Ishikawa (cell line): ENCODE measurements at regions not wholly inside any gene's neighbourhood (a gene's known extent, or its start where the extent isn't known, plus 50 kb on each side); places are given as distances from the start of the nearest gene placed in this dataset.

Experiments
- CEBPB ChIP-seq: IDR thresholded peaks from 2 replicates; pipeline ENCODE4 v1.6.1; 2012
- CREB1 ChIP-seq: IDR thresholded peaks from 2 replicates; pipeline ENCODE4 v1.6.1; 2012; ENCODE audit warnings: low read depth
- EGR1 ChIP-seq: IDR thresholded peaks from 2 replicates; pipeline ENCODE4 v1.6.1; 2012
- EP300 ChIP-seq: IDR thresholded peaks from 2 replicates; pipeline ENCODE4 v1.6.1; 2012; ENCODE audit warnings: borderline replicate concordance
- FOXM1 ChIP-seq: IDR thresholded peaks from 2 replicates; pipeline ENCODE4 v1.6.1; 2012; ENCODE audit warnings: low read depth, borderline replicate concordance
- MAX ChIP-seq: IDR thresholded peaks from 2 replicates; pipeline ENCODE4 v1.6.1; 2012
- NFIC ChIP-seq: IDR thresholded peaks from 2 replicates; pipeline ENCODE4 v1.6.1; 2012
- RAD21 ChIP-seq: IDR thresholded peaks from 2 replicates; pipeline ENCODE4 v1.6.1; 2012; ENCODE audit warnings: low read depth
- REST ChIP-seq: IDR thresholded peaks from 2 replicates; pipeline ENCODE4 v1.6.1; 2012; ENCODE audit warnings: low read depth, mild to moderate bottlenecking
- TAF1 ChIP-seq: IDR thresholded peaks from 2 replicates; pipeline ENCODE4 v1.6.1; 2012; ENCODE audit warnings: low read depth, mild to moderate bottlenecking
- TCF12 ChIP-seq: IDR thresholded peaks from 2 replicates; pipeline ENCODE4 v1.6.1; 2012; ENCODE audit warnings: low read depth
- TEAD4 ChIP-seq: IDR thresholded peaks from 2 replicates; pipeline ENCODE4 v1.6.1; 2012
- USF1 ChIP-seq: IDR thresholded peaks from 2 replicates; pipeline ENCODE4 v1.6.1; 2012
- YY1 ChIP-seq: IDR thresholded peaks from 2 replicates; pipeline ENCODE4 v1.6.1; 2012; ENCODE audit warnings: low read depth
- ZBTB7A ChIP-seq: IDR thresholded peaks from 2 replicates; pipeline ENCODE4 v1.6.1; 2012; ENCODE audit warnings: low read depth

DNA sequence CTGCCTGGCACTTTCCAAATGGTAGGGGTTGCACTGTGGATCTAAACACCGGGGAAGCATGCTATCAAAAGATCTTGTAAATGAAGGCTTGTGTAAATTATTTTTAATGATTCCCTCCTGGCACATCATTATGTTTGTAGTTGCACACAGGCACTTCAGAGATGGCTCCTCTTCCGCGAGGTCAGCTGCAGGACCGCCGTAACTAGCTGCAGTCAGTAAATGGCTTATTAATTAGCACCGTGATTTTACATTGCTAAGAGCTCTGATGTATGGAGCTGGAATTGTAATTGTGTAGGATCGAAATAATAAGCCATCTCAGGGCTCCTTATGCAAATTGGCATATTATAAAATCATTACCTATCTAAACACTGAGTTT, 397.6 kb upstream of the IRX1 start:
- TF ChIP-seq TEAD4: no peak
- no peak for TF ChIP-seq YY1
- no peak for TF ChIP-seq REST
- TF ChIP-seq EGR1: no peak
- TF ChIP-seq CEBPB: no peak
- no peak for TF ChIP-seq EP300
- TF ChIP-seq TCF12: no peak
- no peak for TF ChIP-seq CREB1
- no peak for TF ChIP-seq TAF1
- TF ChIP-seq RAD21: no peak
- TF ChIP-seq ZBTB7A: no peak
- TF ChIP-seq NFIC: no peak
- TF ChIP-seq FOXM1: no peak
- TF ChIP-seq MAX: no peak
- no peak for TF ChIP-seq USF1

DNA sequence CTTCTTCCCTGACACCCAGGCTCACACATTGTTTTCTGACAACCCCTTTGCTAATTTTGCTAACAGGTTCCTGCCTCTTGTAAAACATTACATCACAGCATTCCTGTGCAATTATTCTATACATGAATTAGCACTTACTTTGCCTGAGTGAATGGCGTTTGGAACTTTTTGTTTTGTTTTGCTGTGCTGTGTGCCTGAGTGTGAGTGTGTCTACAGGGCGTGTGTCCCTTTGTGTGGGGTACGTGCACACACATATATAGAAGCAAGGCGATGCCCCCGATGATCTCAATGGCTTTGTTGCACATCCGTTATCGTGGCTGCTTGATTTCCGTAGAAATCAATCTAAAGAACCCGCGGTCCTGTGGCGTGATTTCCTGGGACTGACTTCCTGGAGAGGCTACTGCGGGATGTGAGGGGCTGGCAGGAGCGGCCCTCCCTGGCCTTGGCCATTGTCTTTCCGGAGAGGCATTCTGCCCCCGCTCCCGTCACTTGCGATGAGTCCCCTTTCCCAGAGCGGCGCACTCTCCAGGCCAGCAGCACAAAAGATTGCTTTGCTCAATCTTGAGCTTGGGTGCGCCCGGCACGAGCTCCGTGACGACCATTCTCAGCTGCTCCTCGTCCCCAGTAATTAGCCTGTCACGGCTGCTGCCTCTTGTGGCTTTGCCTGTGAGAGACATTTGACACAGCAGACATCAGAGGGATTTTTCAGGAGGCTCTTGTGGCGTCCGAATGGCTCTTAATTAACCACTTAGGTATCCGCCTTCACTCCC, 398.1 kb upstream of the IRX1 start:
- no peak for TF ChIP-seq TCF12
- TF ChIP-seq USF1: no peak
- no peak for TF ChIP-seq EGR1
- no peak for TF ChIP-seq CREB1
- no peak for TF ChIP-seq NFIC
- TF ChIP-seq ZBTB7A: no peak
- no peak for TF ChIP-seq MAX
- TF ChIP-seq RAD21: no peak
- no peak for TF ChIP-seq REST
- no peak for TF ChIP-seq TEAD4
- TF ChIP-seq TAF1: no peak
- no peak for TF ChIP-seq YY1
- TF ChIP-seq FOXM1: no peak
- no peak for TF ChIP-seq EP300
- TF ChIP-seq CEBPB: no peak

DNA sequence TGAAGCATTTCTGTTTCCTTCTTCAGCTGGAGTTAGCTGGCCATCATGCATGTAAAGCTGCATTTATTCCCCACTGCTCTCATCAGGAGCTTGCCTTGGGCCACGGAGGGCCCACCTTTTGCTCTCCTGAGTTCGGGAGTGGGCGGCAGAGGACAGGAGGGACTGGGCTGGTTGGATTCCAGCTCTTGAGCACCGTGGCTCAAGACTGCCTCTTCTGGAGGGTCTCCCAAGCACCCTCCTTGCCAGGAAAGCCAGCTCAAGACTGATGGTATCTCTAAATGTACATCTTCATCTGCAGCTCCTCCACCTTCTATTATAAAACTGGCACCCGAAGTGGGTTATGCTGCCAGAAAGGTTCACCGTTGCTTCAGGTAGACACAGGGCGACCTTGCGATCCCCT, 399.6 kb upstream of the IRX1 start:
- TF ChIP-seq TAF1: no peak
- TF ChIP-seq TEAD4: no peak
- no peak for TF ChIP-seq EP300
- no peak for TF ChIP-seq FOXM1
- TF ChIP-seq RAD21: no peak
- TF ChIP-seq NFIC: no peak
- TF ChIP-seq MAX: no peak
- TF ChIP-seq ZBTB7A: no peak
- no peak for TF ChIP-seq EGR1
- no peak for TF ChIP-seq CEBPB
- no peak for TF ChIP-seq USF1
- no peak for TF ChIP-seq REST
- TF ChIP-seq CREB1: no peak
- TF ChIP-seq YY1: no peak
- no peak for TF ChIP-seq TCF12

DNA sequence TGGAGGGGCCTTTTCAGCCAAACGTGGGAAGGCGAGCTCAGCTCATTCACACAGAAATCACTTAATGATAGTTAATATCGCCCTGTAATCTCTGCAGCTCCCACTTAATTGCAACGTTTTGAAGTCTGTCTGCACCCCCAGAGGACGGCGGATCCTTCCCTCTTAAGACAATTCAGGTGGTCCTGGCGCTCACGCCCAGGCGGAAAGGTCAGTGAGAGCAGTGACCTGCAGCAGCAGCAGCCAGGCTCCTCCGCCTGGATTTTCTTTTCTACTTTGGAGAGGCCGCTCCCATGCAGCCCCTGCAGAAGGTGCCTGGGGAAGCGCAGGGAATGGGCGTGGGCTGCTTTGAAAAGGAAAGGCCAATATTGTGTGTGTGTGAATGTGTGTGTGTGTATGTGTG, 400.9 kb upstream of the IRX1 start:
- TF ChIP-seq TCF12 (no peak), ZBTB7A (no peak), YY1 (no peak), REST (no peak), FOXM1 (no peak), EP300 (no peak)
